B cell (primary cell): ENCODE measurements at regions not wholly inside any gene's neighbourhood (a gene's known extent, or its start where the extent isn't known, plus 50 kb on each side); places are given as distances from the start of the nearest gene placed in this dataset.

Source experiments
- ATAC-seq: fragments of 200-7000 bp; cut with Tn5 transposase; one replicate; pipeline ENCODE4 v1.10.0; 2021; ENCODE audit warnings: low read depth, mild to moderate bottlenecking, moderate number of reproducible peaks, moderate library complexity
- CTCF ChIA-PET: fragments of 350-600 bp; sonication (Branson Sonifier 250); formaldehyde crosslinking; loops from one replicate; lab custom pipeline; 2021; ENCODE audit warnings: antibody characterized with exemption, inconsistent platforms; lab: Charles Lee
- POLR2A ChIA-PET: fragments of 350-600 bp; sonication (Branson Sonifier 250); formaldehyde crosslinking; loops from one replicate; lab custom pipeline; 2021; ENCODE audit warnings: antibody characterized with exemption; lab: Charles Lee
- DNase-seq: peaks from one replicate; pipeline ENCODE4 v3.0.0; 2013
- H2AFZ ChIP-seq: 2 replicates; pipeline ENCODE4 v1.6.1; 2012; ENCODE audit warnings: mild to moderate bottlenecking, low read depth, low read length; ENCODE audit not compliant: insufficient read depth, poor library complexity, severe bottlenecking
- H3K27ac ChIP-seq, 2 donors: 1 replicate in 1 of 2; 2 replicates in 1 of 2; pipeline ENCODE4 v1.5.1; 2012 to 2013; ENCODE audit warnings: low read length in 2 of 2, mild to moderate bottlenecking in 2 of 2, moderate library complexity in 1 of 2
- H3K27me3 ChIP-seq, 4 experiments: fragments of 200-600 bp in 1 of 4; sonication (generic) in 1 of 4; replicated peaks in 1 of 4; 1 replicate in 2 of 4; 2 replicates in 2 of 4; pipeline versions ENCODE4 v1.6.1 to v1.7.0; 2013 to 2016; ENCODE audit warnings: low read length in 3 of 4, mild to moderate bottlenecking in 2 of 4, mixed read lengths in 1 of 4, moderate library complexity in 1 of 4; ENCODE audit not compliant: insufficient read depth in 4 of 4, control insufficient read depth in 3 of 4; ENCODE audit errors: control extremely low read depth in 1 of 4
- H3K36me3 ChIP-seq, 2 experiments: replicated peaks in 1 of 2; 1 replicate in 1 of 2; 2 replicates in 1 of 2; pipeline versions ENCODE4 v1.6.1 to v1.7.1; 2013; ENCODE audit warnings: low read length in 1 of 2; ENCODE audit not compliant: insufficient read depth in 2 of 2, control insufficient read depth in 1 of 2; ENCODE audit errors: control extremely low read depth in 1 of 2, extremely low read depth in 1 of 2
- H3K4me1 ChIP-seq, 2 donors: fragments of 200-600 bp in 1 of 2; sonication (generic) in 1 of 2; 1 replicate in 1 of 2; 2 replicates in 1 of 2; pipeline versions ENCODE4 v1.5.1 to v1.6.1; 2013 to 2017; ENCODE audit warnings: low read length in 2 of 2; ENCODE audit not compliant: control insufficient read depth in 2 of 2, insufficient read depth in 2 of 2
- H3K4me2 ChIP-seq: replicated peaks from 2 replicates; pipeline ENCODE3; 2012; ENCODE audit warnings: mild to moderate bottlenecking, low read depth, low read length; ENCODE audit not compliant: poor library complexity, severe bottlenecking
- H3K4me3 ChIP-seq, 5 experiments: fragments of 200-600 bp in 1 of 5; sonication (generic) in 1 of 5; 1 replicate in 3 of 5; 2 replicates in 2 of 5; pipeline versions ENCODE4 v1.5.1 to v1.7.0; 2011 to 2016; ENCODE audit warnings: low read length in 4 of 5, mild to moderate bottlenecking in 4 of 5, low read depth in 2 of 5, control low read depth in 1 of 5, moderate library complexity in 1 of 5; ENCODE audit not compliant: insufficient read depth in 1 of 5; ENCODE audit errors: control extremely low read depth in 1 of 5, extremely low read depth in 1 of 5
- H3K79me2 ChIP-seq: fragments of 200-600 bp; sonication (generic); one replicate; pipeline ENCODE4 v1.6.0; 2016; ENCODE audit warnings: low read length; ENCODE audit not compliant: control insufficient read depth, insufficient read depth
- H3K9ac ChIP-seq: fragments of 200-600 bp; sonication (generic); 2 replicates; pipeline ENCODE4 v1.6.1; 2017; ENCODE audit warnings: mild to moderate bottlenecking, low read length, moderate library complexity
- H3K9me3 ChIP-seq, 3 donors: one replicate each; pipeline versions ENCODE4 v1.6.1 to v1.7.1; 2013; ENCODE audit warnings: low read length in 2 of 3; ENCODE audit not compliant: control insufficient read depth in 2 of 3, insufficient read depth in 1 of 3; ENCODE audit errors: control extremely low read depth in 1 of 3
- H4K20me1 ChIP-seq: 2 replicates; pipeline ENCODE4 v1.6.0; 2012; ENCODE audit warnings: mild to moderate bottlenecking, low read length; ENCODE audit not compliant: insufficient read depth, control insufficient read depth, poor library complexity, severe bottlenecking
- H3K27ac Mint-ChIP-seq: one replicate; pipeline ENCODE4 v1.8.0; 2021; ENCODE audit warnings: mixed read lengths
- H3K27me3 Mint-ChIP-seq: one replicate; pipeline ENCODE4 v1.8.0; 2021; ENCODE audit warnings: mixed read lengths
- H3K4me1 Mint-ChIP-seq: one replicate; pipeline ENCODE4 v1.8.0; 2021; ENCODE audit warnings: mixed read lengths
- H3K4me3 Mint-ChIP-seq: one replicate; pipeline ENCODE4 v1.8.0; 2021; ENCODE audit warnings: mixed read lengths
- H3K9me3 Mint-ChIP-seq: one replicate; pipeline ENCODE4 v1.8.0; 2022; ENCODE audit warnings: mixed read lengths; ENCODE audit not compliant: insufficient read depth
- CTCF ChIP-seq: fragments of 200-600 bp; IDR thresholded peaks from one replicate; pipeline ENCODE4 v1.8.0; 2022; ENCODE audit warnings: antibody characterized with exemption, mild to moderate bottlenecking
- EZH2 ChIP-seq: IDR thresholded peaks from 2 replicates; pipeline ENCODE4 v1.6.1; 2012; ENCODE audit warnings: borderline replicate concordance, low read depth, mild to moderate bottlenecking, moderate library complexity, low read length; ENCODE audit not compliant: insufficient read depth, poor library complexity, severe bottlenecking
- WGBS: methylation state at CpG from one replicate; pipeline ENCODE4 v1.1.5; 2013; ENCODE audit warnings: missing lambda C conversion rate; ENCODE audit not compliant: insufficient coverage; 5-methylcytosine and 5-hydroxymethylcytosine counted together
- intact Hi-C: fragments of 100-400 bp; cut with micrococcal nuclease; formaldehyde crosslinking; loops from one replicate; pipeline ENCODE4 v1.10.0; 2022

DNA sequence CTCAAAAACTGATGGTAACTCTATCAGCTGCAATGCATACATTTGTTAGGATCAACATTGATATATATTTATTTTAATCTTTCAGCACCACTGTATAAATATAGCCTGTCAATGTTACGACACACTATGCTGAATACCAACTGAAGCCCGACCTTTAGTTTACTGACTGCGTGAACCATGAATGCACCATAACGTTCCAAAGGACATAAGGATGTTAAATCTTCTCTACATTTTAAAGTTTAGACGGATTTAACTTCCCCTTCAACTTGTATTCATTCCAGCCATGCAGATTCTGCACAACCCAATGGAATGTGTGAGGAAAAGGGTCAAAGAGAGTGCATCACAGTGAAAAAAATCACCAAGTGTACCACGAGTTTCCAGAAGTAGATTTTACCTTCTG is 489.5 kb downstream of the IRS1 start:
- TF ChIP-seq CTCF (no peak), EZH2 (no peak)
- H3K4me3 ChIP-seq: no peak overlapping the region
- H4K20me1 ChIP-seq: no peaks in the 10 kb centered on the region
- DNase-seq: no peak
- peaks cover 5% of the 10 kb centered on the region for H3K27me3 Mint-ChIP-seq
- no peaks in the 10 kb centered on the region for H3K4me1 ChIP-seq
- peaks cover 0 to 3% (median 0%) of the 10 kb centered on the region in 4 experiments for H3K27me3 ChIP-seq
- no peaks in the 10 kb centered on the region for H3K9me3 ChIP-seq
- no peak overlapping the region for H3K4me2 ChIP-seq
- H3K9me3 Mint-ChIP-seq: no peaks in the 10 kb centered on the region
- no peaks in the 10 kb centered on the region for H3K36me3 ChIP-seq
- no peak overlapping the region for H3K27ac ChIP-seq
- no peak for ATAC-seq
- ChIA-PET CTCF (no interaction called here), POLR2A (no interaction called here)
- no peak overlapping the region for H3K27ac Mint-ChIP-seq
- no CpG with 5 or more reads among the region's 6 CpGs for WGBS
- no peak overlapping the region for H2AFZ ChIP-seq
- H3K4me3 Mint-ChIP-seq: no peak overlapping the region
- no peaks in the 10 kb centered on the region for H3K79me2 ChIP-seq
- intact Hi-C loops: no loop called here
- peaks cover 4% of the 10 kb centered on the region for H3K4me1 Mint-ChIP-seq
- H3K9ac ChIP-seq: no peak overlapping the region

GRCh38 chr2:226308986-226309385 is 490.6 kb downstream of the IRS1 start:
- Mint-ChIP-seq H3K4me3 (no peak overlapping the region), H3K27me3 (peaks cover 5% of the 10 kb centered on the region), H3K9me3 (no peaks in the 10 kb centered on the region), H3K27ac (no peak overlapping the region), H3K4me1 (peaks cover 8% of the 10 kb centered on the region)
- ChIA-PET POLR2A (no interaction called here), CTCF (interaction anchor here (0.6 kb wide), 1 partner anchor 493 kb away, joined by 3 read pairs; no protein-coding TSS in a partner anchor)
- Histone ChIP-seq H3K79me2 (no peaks in the 10 kb centered on the region), H3K9ac (no peak overlapping the region), H3K9me3 (no peaks in the 10 kb centered on the region), H3K27me3 (peaks cover 0 to 3% (median 0%) of the 10 kb centered on the region in 4 experiments), H3K4me3 (no peak overlapping the region), H3K36me3 (no peaks in the 10 kb centered on the region), H3K27ac (no peak overlapping the region), H3K4me2 (no peak overlapping the region), H2AFZ (no peak overlapping the region), H3K4me1 (no peaks in the 10 kb centered on the region), H4K20me1 (no peaks in the 10 kb centered on the region)
- TF ChIP-seq EZH2: no peak
- no peak for TF ChIP-seq CTCF
- DNase-seq: no peak
- intact Hi-C loops: no loop called here
- ATAC-seq: no peak
- 100% methylated on average over 1 of the region's 2 CpGs for WGBS
